Activated CD4-positive, alpha-beta T cell treated with anti-CD3 and anti-CD28 coated beads for 48 hours (primary cell): ENCODE measurements at regions not wholly inside any gene's neighbourhood (a gene's known extent, or its start where the extent isn't known, plus 50 kb on each side); places are given as distances from the start of the nearest gene placed in this dataset.

ENCODE experiments used
- DNase-seq: peaks from one replicate; pipeline ENCODE4 v3.0.0-alpha.2; 2020

DNA sequence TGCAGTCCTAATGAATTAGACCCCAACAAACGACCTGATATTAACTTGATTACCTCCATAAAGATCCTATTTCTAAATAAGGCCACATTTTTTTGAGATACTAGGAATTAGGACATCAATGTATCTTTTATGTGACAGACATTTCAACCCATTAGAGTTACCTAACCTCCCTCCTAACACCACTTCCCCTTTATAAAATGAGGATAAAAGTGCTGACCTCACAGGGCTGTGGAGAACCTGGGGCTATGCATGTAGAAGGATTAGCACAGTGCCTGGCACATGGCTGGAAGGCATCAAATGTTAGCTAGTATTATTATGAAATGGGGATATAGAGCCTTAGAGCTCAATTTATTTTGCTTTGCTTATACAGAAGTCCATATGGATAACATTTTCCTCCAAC, 53.5 kb upstream of the LRRN1 start:
- DNase-seq, result no peak

- no peak for DNase-seq
Observed at GRCh38 chr3:3744826-3745225, 54.4 kb upstream of the LRRN1 start.

- DNase-seq, result no peak
Observed at GRCh38 chr3:3743754-3744153, 55.5 kb upstream of the LRRN1 start.

DNA sequence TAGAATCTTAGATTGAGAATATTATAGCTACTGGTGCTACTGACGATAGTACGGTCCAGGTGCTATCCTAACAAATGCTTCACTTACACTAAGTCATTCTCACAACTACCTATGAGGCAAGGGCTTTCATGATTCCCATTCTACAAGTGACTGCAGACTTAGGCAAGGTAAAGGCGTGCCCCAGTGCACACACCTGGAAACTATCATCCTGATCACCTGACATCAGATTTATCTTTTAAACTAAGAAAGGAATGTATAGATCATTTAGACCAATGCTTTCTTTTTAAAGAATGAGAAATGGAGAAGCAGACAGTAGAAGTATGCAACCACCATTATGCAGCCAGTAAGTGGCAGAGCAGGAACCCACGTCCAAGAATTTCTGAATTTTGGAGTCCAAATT, 59.2 kb upstream of the LRRN1 start:
- no peak for DNase-seq

DNA sequence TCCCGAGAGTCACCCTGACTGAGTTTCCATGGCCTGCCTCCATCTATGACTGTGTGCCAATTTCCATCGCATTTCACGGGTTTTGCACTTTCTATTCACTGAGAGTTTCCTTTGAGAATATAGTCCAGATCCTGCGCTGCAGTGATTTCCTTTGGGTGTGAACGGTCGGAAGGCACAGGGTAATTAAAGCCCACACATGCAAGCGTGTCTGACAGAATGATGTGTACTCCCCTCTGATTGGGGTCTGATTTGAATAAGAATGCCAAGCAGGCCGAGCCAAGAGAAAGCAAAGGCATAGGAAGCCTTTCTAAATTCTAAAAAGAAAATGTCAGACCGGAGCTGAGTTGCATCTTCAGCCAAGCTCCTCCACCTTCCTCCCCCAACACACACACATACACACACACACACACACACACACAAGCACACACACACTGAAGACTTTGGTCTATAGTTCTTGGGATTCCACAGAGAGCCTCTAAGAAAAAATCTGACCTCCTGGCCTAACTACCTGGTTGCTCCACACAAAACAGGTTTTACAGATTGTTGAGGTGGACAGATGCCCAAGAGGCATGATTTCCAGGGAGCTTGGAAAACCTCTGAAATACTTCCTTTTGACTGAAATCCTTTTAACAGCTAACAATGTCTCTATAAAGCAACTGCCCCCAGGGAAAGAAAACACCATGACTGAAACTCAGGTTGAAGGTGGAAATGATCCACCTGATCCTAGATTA, 59.7 kb upstream of the LRRN1 start:
- no peak for DNase-seq

DNA sequence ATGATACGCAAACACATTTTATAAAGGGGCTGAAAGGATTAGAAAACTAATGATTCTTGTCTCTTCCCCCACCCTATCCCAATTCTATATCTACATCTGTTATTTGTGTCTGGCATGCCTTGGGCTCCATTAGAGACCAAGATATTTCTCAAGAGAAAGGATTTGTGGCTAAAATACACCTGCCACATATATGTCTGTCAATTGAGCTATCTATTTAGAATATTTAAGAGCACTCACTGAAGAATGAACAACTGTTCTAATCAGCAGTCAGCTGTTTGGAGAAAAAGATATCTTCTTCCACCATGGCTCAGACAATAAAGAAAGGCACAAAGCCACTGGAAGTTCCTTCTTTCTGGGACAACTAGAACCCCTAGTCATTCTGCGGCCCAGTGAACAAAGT, 61.7 kb upstream of the LRRN1 start:
- no peak for DNase-seq

DNA sequence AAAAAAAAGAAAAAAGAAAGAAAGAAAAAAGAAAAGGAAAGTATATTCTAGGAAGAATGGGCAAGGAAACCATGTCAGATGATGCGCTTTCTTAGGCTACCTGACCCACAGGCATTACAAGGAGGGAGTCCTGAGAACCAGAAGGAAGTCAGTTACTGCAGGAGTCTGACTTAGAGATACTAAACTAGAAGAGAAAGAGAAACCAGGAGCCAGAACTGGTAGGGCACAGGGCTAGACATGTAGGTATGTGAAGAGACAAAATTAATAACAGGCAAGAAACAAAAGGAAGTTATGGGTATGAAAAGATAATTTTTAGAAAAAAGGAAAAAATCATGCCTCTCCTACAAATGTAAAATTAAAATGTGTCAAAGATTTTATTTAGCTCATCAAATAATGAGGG, 63.3 kb upstream of the LRRN1 start:
- DNase-seq, result no peak

DNA sequence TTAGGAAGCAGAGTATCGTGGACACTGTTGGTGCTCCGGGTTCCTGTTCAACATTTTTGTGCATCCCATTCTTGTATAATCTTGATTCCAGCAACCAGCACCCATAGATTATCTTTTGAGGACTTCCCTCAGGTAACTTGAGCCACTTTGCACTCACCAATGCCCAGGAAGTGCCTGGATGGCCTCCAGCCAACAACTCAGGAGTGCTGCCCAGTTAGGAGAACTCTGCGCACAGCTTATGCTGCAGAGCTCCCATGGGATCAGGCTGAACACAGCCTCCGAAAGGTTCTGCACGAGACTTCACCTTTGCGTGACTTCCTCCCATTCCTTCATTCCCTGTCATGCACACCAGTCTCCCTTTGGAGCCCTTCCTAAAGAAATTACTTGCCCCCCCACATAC, 64.3 kb upstream of the LRRN1 start:
- no peak for DNase-seq

DNA sequence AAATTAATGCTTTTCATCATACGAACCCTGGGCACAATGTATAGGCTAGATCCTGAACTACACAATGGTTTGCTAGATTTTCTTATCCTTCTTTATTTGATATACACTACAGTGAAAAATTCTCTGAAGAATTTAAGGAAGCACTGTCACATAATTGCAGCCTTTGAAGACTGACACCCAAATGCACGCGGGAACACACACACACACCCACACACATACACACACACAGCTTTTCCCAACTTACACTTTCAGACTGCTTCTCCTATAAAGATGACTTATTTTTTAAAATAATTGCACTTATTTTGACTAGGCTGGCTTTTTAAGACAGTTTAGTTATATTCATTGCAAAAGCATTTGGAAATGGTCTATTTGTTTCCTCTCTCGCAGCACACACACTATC, 70.0 kb upstream of the LRRN1 start:
- DNase-seq, result no peak

GRCh38 chr3:3726549-3726948, 72.7 kb upstream of the LRRN1 start:
- DNase-seq, result no peak

GRCh38 chr3:3714572-3714971, 84.7 kb upstream of the LRRN1 start:
- DNase-seq, result no peak

DNA sequence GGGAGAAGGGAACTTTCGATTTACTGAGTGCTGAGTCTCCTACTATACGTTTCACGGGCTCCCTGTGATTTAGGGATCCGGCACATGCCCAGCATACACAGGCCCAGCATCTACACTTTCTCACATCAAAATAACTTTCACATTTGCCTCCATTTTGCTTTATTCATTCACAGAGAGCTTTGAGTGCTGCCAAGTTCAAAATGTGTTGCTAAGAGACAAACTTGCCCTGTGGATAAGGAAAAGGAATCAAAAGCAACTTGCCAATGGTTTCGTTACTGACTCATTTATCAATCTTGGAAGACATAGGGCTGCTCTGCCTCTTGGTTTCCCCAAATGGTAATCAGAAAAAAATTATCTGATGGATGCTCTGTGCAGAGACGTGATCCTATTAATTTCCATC, 86.3 kb upstream of the LRRN1 start:
- DNase-seq, result no peak

DNA sequence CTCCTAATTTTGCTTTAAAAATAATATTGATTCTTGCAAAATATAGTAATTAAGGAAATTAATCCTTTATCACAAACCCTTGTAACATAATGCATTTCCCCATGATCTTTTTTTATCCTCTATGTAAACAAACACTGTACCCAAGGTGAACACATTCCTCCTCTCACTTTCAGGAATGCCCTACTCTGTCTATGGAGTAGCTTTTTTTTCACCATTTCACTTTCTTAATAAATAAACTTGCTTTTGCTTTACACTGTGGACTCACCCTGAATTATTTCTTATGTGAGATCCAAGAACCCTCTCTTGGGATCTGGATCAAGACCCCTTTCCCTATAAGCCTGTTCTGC, 90.5 kb upstream of the LRRN1 start:
- no peak for DNase-seq

- no peak for DNase-seq
Observed at GRCh38 chr3:3707858-3708768, 91.1 kb upstream of the LRRN1 start.

DNA sequence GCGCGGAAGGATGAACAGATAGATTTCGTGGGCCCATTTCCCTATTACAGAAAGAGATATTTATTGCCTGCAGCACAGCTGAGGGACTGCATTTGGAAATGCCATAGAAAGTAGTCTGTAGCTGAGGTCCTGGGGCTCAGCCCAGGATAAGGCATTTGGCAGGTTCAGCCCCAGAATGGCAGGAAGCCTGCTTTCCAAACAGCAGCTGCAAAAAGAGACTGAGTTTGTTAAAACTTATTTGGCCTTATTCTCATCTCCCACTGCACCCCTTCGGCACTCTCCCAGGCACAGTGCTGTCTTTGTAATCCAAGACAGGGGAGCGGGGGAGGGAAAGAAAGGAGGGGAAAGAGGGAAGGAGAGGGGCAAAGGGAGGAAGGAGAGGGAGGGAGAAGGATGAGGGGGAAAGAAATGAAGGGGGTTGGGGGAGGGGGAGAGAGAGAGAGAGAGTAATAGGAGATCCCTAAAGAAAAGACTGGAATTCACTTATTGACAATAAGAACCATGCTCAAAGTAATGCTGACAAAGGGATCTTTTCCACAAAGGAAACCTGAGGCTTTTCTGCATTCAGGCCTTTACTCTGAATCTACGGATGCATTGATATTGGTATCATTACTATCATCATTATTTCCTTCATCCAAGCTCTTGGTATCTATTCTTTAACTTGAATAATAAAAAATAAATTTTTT, 94.0 kb upstream of the LRRN1 start:
- no peak for DNase-seq

DNA sequence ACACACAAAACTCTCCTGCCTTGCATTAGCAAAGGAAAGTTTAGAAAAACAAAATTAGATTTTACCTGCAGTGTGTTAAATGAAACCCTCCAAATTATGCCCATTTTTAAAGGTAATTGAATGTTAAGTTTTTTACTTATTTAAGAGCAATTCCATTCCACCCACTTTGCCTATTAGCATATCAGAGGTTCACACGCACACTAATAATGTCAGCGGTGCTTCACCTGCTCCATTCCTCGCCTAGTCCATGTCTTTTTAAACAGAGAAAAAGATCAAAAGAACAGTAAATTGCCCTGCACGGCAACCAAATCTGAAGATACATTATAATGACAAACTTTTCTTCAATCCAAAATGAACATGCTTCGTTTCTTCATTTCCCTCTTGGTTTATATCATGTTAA, 97.3 kb upstream of the LRRN1 start:
- no peak for DNase-seq

- DNase-seq, result no peak
Observed at GRCh38 chr3:3699816-3700633, 99.2 kb upstream of the LRRN1 start.

DNA sequence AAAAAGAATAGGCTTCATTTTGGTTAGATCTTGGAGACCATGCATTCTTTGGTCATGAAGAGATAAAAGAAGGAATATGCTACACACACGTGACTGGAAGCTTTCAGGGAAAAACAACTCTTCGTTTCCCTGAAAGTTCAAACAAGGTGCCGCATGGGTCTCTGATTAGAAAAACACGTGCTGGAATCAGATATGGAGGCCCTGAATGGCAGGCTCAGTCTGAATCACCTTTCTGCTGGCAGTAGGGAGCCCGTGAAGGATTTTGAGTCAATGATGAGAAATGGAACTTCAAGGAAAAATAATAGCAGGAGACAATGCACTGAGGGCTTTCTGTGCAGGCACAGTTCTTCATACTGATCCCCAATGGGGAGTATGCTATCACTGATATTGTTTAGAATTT, 99.8 kb upstream of the LRRN1 start:
- no peak for DNase-seq

DNA sequence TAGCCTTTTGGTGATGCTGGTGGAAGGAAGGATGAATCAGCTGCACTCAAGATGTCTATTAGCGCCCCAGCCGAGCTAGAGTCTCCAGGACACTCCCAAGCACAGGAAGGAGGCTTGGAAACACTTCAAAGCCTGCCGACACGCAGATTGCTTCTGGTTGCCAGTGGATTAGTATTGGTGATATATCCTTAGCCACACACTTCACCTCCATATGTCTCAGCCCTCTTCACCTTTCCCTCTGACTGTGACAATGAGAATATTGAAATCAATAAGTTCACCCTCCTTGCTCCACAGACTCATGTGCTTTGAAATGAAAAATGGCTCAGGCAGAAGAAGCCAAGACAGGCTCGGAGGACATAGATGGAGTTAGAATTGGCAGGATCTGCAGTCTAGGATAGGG, 102.9 kb upstream of the LRRN1 start:
- no peak for DNase-seq

GRCh38 chr3:3693593-3693992, 105.6 kb upstream of the LRRN1 start:
- no peak for DNase-seq

DNA sequence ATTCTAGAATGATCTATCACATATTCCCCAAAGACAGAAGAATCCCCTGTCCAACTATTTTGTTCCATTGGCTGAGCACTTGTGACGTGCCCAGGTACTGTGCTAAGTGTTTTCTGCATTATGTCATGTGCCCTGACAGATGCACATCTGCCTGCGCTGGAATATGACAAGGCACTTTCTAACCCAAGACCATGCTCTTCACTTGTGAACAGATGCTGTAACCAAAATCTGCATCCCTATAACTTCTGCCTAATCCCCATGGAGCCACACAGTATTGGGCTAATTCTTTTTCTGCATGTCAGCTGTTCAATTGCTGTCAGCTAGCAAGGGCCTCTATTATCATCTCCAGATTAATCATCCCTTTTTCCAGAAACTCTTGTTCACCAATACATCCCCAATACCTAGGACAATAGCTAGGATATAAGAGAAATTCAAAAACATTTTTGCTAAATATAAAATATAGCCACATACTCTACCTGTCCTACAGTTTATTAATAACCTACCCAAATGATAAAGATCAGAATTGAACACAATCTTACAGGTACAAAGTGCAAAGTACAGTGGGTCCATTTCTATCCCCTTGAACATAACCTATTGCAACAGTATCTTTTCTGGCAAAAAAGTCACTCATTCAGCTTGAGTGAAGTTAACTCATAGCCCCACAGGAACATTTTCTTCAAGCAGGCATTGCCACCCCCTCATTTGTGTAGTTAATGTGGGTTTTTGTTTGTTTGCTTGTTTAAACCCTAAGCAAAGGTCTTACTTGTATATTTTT, 109.4 kb upstream of the LRRN1 start:
- DNase-seq, result no peak
